GM21367 (cell line): ENCODE measurements at regions not wholly inside any gene's neighbourhood (a gene's known extent, or its start where the extent isn't known, plus 50 kb on each side); places are given as distances from the start of the nearest gene placed in this dataset.

Experiments
- ATAC-seq: cut with Tn5 transposase; IDR thresholded peaks from one replicate; pipeline ENCODE4 v1.9.1; 2021; ENCODE audit not compliant: unreplicated experiment

GRCh38 chr6:114404339-114404955, 61.6 kb upstream of the HS3ST5 start:
- ATAC-seq, result no peak

DNA sequence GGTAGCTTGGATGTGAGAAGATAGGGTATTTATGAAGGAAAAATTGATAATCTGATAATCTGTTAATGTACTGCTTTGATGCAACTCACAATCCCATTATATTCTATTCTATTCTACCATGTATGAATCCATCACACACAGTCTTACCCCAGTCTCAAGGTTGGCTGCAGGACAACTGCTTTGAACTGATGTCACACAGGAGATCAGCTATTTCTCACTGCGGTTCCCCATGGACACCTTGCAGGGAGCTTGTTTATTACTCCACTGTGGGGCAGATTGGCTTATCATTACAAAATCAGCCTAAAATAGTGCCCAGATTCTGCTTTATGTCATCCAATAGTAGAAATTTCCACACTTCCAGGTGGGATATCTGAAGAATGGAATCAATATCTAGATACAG, 61.0 kb upstream of the HS3ST5 start:
- no peak for ATAC-seq

- ATAC-seq, result no peak
Measured at GRCh38 chr6:114398481-114398880, 55.7 kb upstream of the HS3ST5 start.
